GM21423 (cell line): ENCODE measurements at regions not wholly inside any gene's neighbourhood (a gene's known extent, or its start where the extent isn't known, plus 50 kb on each side); places are given as distances from the start of the nearest gene placed in this dataset.
"Not testable (repeated sequence)": the region's sequence is repeated elsewhere in the genome, so short reads cannot be mapped to it uniquely, and the experiment has no call there.

ENCODE experiments used
- ATAC-seq: cut with Tn5 transposase; IDR thresholded peaks from one replicate; pipeline ENCODE4 v1.9.1; 2021; ENCODE audit warnings: mild to moderate bottlenecking, moderate library complexity; ENCODE audit not compliant: unreplicated experiment

- ATAC-seq, result no peak
Measured at GRCh38 chr3:161689584-161690298, 193.1 kb downstream of the OTOL1 start.

- no peak for ATAC-seq
Measured at GRCh38 chr3:161690299-161690620, 193.7 kb downstream of the OTOL1 start.

GRCh38 chr3:161691677-161692076 is 195.1 kb downstream of the OTOL1 start:
- no peak for ATAC-seq

- ATAC-seq, result peak; percentile 69
Measured at GRCh38 chr3:161694682-161695564, 198.3 kb downstream of the OTOL1 start.

GRCh38 chr3:161695811-161696210 is 199.2 kb downstream of the OTOL1 start:
- ATAC-seq, result no peak

- peak; percentile 74 for ATAC-seq
Measured at GRCh38 chr3:161700998-161701397, 204.4 kb downstream of the OTOL1 start.

GRCh38 chr3:161707253-161707652 is 210.6 kb downstream of the OTOL1 start:
- ATAC-seq, result not testable (repeated sequence)

- no peak for ATAC-seq
Measured at GRCh38 chr3:161713731-161714130, 217.1 kb downstream of the OTOL1 start.

- ATAC-seq, result no peak
Measured at GRCh38 chr3:161731968-161732367, 235.4 kb downstream of the OTOL1 start.

- ATAC-seq, result no peak
Measured at GRCh38 chr3:161737171-161737570, 240.6 kb downstream of the OTOL1 start.

- ATAC-seq, result no peak
Measured at GRCh38 chr3:161740421-161740820, 243.8 kb downstream of the OTOL1 start.

GRCh38 chr3:161744366-161744765 is 247.8 kb downstream of the OTOL1 start:
- ATAC-seq, result no peak

GRCh38 chr3:161745741-161746140 is 249.1 kb downstream of the OTOL1 start:
- ATAC-seq, result no peak

GRCh38 chr3:161748049-161748448 is 251.4 kb downstream of the OTOL1 start:
- no peak for ATAC-seq

GRCh38 chr3:161754420-161755053 is 257.9 kb downstream of the OTOL1 start:
- ATAC-seq, result no peak

- ATAC-seq, result no peak
Measured at GRCh38 chr3:161759444-161759843, 262.8 kb downstream of the OTOL1 start.

GRCh38 chr3:161766331-161766730 is 269.7 kb downstream of the OTOL1 start:
- no peak for ATAC-seq

- ATAC-seq, result peak; percentile 93
Measured at GRCh38 chr3:161770484-161771386, 274.1 kb downstream of the OTOL1 start.

GRCh38 chr3:161781381-161781780 is 284.8 kb downstream of the OTOL1 start:
- ATAC-seq, result no peak

GRCh38 chr3:161793194-161793930 is 296.8 kb downstream of the OTOL1 start:
- ATAC-seq, result no peak
